ENCODE measurements at regions not wholly inside any gene's neighbourhood (a gene's known extent, or its start where the extent isn't known, plus 50 kb on each side); places are given as distances from the start of the nearest gene placed in this dataset.

- TF ChIP-seq CTCF (conservative IDR thresholded peaks at IDR 0.05; ENCODE audit: low read depth, low read length): no peak
- Histone ChIP-seq H3K27ac (no peak overlapping the region), H3K27me3 (ENCODE audit: insufficient read depth, low read depth) (no peaks in the 10 kb centered on the region), H3K4me2 (no peak overlapping the region), H3K79me2 (ENCODE audit: insufficient read depth, low read depth) (no peaks in the 10 kb centered on the region), H3K4me3 (IDR thresholded peaks at IDR 0.05; ENCODE audit: insufficient read depth, low read depth, low read length) (no peak overlapping the region), H4K20me1 (ENCODE audit: insufficient read depth) (no peaks in the 10 kb centered on the region), H3K36me3 (ENCODE audit: insufficient read depth) (no peaks in the 10 kb centered on the region), H3K9ac (no peak overlapping the region), H2AFZ (ENCODE audit: low read depth) (no peak overlapping the region), H3K4me1 (ENCODE audit: low read depth, poor library complexity, severe bottlenecking) (no peaks in the 10 kb centered on the region)
These were observed 1012.3 kb downstream of the CDH9 start for GRCh38 chr5:26026044-26026443.

GRCh38 chr5:26024774-26025173, 1013.6 kb downstream of the CDH9 start:
- H4K20me1 ChIP-seq (ENCODE audit: insufficient read depth): no peaks in the 10 kb centered on the region
- no peaks in the 10 kb centered on the region for H3K27me3 ChIP-seq (ENCODE audit: insufficient read depth, low read depth)
- no peaks in the 10 kb centered on the region for H3K79me2 ChIP-seq (ENCODE audit: insufficient read depth, low read depth)
- no peak overlapping the region for H3K9ac ChIP-seq
- H3K4me3 ChIP-seq (IDR thresholded peaks at IDR 0.05; ENCODE audit: insufficient read depth, low read depth, low read length): no peak overlapping the region
- no peak; the same call in 1 of the 2 replicates for TF ChIP-seq CTCF (conservative IDR thresholded peaks at IDR 0.05; ENCODE audit: low read depth, low read length)
- no peak overlapping the region for H2AFZ ChIP-seq (ENCODE audit: low read depth)
- H3K4me1 ChIP-seq (ENCODE audit: low read depth, poor library complexity, severe bottlenecking): no peaks in the 10 kb centered on the region
- no peaks in the 10 kb centered on the region for H3K36me3 ChIP-seq (ENCODE audit: insufficient read depth)
- H3K27ac ChIP-seq: no peak overlapping the region
- no peak overlapping the region for H3K4me2 ChIP-seq

- Histone ChIP-seq H4K20me1 (ENCODE audit: insufficient read depth) (no peaks in the 10 kb centered on the region), H3K79me2 (ENCODE audit: insufficient read depth, low read depth) (no peaks in the 10 kb centered on the region), H3K4me3 (IDR thresholded peaks at IDR 0.05; ENCODE audit: insufficient read depth, low read depth, low read length) (no peak overlapping the region), H3K36me3 (ENCODE audit: insufficient read depth) (no peaks in the 10 kb centered on the region), H3K9ac (no peak overlapping the region), H2AFZ (ENCODE audit: low read depth) (no peak overlapping the region), H3K27ac (no peak overlapping the region), H3K4me2 (no peak overlapping the region), H3K4me1 (ENCODE audit: low read depth, poor library complexity, severe bottlenecking) (no peaks in the 10 kb centered on the region), H3K27me3 (ENCODE audit: insufficient read depth, low read depth) (no peaks in the 10 kb centered on the region)
- TF ChIP-seq CTCF (conservative IDR thresholded peaks at IDR 0.05; ENCODE audit: low read depth, low read length): no peak
These were observed 1015.0 kb downstream of the CDH9 start for GRCh38 chr5:26023361-26023760.

GRCh38 chr5:26014206-26014605, 1024.2 kb downstream of the CDH9 start:
- Histone ChIP-seq H3K36me3 (ENCODE audit: insufficient read depth) (no peaks in the 10 kb centered on the region), H3K9ac (no peak overlapping the region), H3K27me3 (ENCODE audit: insufficient read depth, low read depth) (no peaks in the 10 kb centered on the region), H3K4me2 (no peak overlapping the region), H3K4me1 (ENCODE audit: low read depth, poor library complexity, severe bottlenecking) (no peaks in the 10 kb centered on the region), H3K27ac (no peak overlapping the region), H4K20me1 (ENCODE audit: insufficient read depth) (no peaks in the 10 kb centered on the region), H3K4me3 (IDR thresholded peaks at IDR 0.05; ENCODE audit: insufficient read depth, low read depth, low read length) (no peak overlapping the region), H3K79me2 (ENCODE audit: insufficient read depth, low read depth) (no peaks in the 10 kb centered on the region), H2AFZ (ENCODE audit: low read depth) (no peak overlapping the region)
- TF ChIP-seq CTCF (conservative IDR thresholded peaks at IDR 0.05; ENCODE audit: low read depth, low read length): no peak
